GM18858 (cell line): ENCODE measurements at regions not wholly inside any gene's neighbourhood (a gene's known extent, or its start where the extent isn't known, plus 50 kb on each side); places are given as distances from the start of the nearest gene placed in this dataset.
"Not testable (repeated sequence)": the region's sequence is repeated elsewhere in the genome, so short reads cannot be mapped to it uniquely, and the experiment has no call there.

Experiments
- ATAC-seq: cut with Tn5 transposase; IDR thresholded peaks from one replicate; pipeline ENCODE4 v1.9.1; 2021; ENCODE audit not compliant: unreplicated experiment

DNA sequence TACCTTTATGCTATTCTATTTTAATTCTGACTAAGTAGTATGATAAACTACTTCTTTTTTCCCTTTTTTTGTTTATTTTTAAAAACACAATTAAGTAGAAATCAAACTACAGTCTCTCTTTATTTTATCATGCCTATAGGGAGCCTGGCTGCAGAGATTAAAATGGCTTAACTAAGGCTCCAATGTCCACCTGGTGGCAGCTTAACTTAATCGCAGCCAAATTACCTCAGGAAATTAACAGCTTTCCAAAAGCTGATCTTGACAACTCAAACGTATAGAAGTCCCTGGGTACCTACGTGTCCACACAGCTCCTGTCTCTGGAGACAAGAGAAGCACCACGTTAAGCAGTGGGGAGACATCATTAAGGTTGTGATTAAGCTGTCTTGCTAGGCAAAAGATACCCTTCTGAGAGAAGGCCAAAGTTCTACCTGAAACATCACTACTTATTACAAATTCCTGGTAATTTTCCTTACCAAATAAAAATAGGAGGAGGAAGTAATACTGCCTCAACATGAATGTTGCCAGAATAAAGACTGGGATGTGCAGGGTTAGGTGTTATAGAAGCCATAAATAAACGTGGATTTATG, 63.2 kb upstream of the SNX19 start:
- ATAC-seq = no peak

GRCh38 chr11:130980071-130980862, 64.0 kb upstream of the SNX19 start:
- no peak for ATAC-seq

GRCh38 chr11:130984241-130984640, 68.0 kb upstream of the SNX19 start:
- ATAC-seq = not testable (repeated sequence)

DNA sequence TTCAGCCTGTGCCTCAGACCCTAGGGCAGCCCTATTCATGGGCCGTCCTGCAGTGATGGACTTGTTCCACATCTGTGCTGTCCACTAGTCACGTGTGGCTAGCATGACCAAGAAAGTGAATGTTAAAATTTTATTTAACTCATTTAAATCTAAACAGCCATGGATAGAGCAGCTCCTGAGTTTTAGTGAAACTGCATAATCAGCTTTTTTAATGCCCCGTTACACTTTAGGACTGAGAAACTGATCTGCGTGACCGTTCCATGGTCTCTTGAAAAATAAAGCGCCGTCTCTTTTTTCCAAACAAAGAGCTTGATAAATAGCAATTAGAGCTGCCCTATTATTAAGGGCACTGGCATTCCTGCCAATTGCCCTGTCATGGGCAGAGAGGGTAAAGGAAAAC, 76.5 kb upstream of the SNX19 start:
- no peak for ATAC-seq

- ATAC-seq = no peak
Measured at GRCh38 chr11:130994043-130994442, 77.8 kb upstream of the SNX19 start.

- ATAC-seq = no peak
Measured at GRCh38 chr11:130995266-130995665, 79.0 kb upstream of the SNX19 start.

GRCh38 chr11:130997278-130997677, 81.0 kb upstream of the SNX19 start:
- no peak for ATAC-seq

DNA sequence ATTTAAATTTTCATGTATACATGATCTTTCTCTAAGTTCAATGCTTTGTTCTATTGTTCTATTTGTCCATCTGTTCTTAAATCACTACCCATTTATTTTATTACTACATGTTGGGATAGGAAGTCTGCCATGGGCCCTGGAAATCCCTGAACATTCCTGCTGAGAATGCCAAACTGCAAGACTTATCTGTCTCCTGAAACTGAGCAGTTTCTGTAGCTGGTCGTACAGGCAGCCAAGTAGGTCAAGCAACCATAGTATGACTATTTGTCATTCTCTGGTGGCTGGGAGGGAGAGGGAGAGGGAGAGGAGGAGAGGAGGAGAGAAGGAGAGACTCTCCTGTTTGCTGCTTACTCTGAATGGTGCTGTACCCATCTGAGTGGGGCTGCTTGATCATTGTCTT, 82.8 kb upstream of the SNX19 start:
- no peak for ATAC-seq

DNA sequence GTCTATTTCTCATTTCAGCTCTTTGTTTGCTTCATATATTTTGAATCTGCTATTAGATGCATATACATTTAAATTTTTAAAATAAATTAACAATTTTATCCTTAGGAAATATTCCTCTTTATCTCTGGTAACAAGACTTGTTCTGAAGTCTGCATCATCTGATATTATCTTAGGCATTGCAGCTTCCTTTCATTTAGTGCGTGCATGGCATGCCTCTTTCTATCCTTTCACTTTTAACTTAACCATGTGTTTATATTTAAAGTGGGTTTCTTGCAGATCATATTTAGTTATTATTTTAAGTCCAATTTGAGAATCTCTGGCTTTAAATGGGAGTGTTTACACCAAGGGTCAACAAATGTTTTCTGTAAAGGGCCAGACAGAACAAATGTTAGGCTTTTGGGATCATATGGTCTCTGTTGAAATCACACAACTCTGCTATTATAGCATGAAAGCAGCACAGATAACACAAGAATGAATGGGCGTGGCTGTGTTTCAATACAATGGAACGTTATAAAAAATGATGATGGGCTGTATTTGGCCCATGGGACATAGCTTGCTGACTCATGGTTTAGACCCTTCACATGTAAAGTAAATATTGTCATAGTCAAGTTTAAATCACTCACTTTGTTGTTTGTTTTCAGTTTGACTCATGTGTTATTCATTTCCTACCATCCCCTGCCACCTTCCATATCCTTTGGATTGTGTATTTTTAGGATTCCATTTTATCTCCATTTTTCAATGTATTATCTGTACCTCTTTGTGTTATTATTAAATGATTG, 83.9 kb upstream of the SNX19 start:
- no peak for ATAC-seq

DNA sequence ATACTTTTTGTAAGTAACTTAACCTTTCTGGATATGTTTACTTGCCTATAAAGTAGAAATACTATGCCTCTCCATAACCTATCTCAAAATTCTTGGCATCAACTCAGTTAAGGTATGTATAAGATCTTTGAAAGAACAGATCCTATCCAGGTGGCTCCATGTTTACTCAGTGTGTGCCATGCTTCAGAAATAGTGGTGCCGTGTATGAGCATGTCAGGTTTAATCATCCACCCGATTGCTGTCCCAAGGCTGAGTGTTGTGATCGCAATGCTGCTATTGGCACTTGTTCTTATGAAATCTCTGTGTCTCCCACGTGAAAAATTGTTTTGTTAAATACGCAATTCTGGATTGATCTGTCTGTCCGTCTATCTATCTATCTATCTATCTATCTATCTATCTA, 85.9 kb upstream of the SNX19 start:
- no peak for ATAC-seq

DNA sequence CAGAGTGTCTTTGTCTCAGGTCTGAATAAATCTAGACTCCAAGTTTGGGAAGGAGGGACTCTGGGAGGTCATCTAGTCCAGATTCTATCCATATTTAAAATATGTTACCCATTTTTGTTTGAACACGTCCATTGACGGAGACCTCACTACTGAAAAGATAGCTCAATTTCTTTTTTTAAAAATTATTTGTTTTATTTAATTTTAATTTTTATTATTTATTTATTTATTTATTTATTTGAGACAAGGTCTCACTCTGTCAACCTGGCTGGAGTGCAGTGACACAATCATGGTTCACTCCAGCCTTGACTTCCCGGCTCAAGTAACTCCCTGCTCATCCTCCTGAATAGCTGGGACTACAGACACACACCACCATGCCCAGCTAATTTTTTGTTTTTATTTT, 89.5 kb upstream of the SNX19 start:
- no peak for ATAC-seq

GRCh38 chr11:131025020-131025419, 108.7 kb upstream of the SNX19 start:
- ATAC-seq = no peak

DNA sequence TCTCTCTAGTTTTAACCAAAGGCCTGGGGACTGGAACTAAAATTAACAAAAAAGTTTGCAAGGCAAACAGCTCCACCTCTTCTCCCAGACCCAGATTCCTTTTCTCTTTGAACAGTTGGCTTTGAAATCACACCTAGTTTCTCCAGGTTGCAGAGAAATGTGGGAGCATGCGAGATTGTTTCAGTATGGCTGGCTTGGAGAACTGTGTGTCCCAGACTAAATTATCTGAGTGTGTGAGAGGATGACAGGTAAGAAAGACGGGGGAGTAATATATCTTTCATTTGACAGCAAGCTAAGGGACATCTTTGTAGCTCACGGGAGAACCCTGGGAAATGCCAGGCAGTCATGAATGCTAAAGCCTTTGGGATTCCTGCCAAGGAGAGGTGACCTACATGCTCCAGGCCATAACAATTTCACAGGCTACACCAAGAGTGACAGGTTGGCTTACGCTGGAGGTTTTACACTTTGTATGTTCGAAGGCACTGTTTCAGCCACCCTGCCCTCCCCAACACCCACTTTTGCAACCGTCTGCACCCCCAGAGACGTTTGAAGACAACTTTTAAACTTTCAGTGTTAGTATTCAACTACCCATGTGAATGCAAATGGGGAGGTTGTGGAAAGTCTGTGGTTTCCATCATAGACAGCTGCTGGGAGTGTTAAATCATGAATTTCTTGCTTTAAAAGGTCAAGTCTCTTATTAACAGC, 109.3 kb upstream of the SNX19 start:
- no peak for ATAC-seq

- no peak for ATAC-seq
Measured at GRCh38 chr11:131027491-131027890, 111.2 kb upstream of the SNX19 start.

DNA sequence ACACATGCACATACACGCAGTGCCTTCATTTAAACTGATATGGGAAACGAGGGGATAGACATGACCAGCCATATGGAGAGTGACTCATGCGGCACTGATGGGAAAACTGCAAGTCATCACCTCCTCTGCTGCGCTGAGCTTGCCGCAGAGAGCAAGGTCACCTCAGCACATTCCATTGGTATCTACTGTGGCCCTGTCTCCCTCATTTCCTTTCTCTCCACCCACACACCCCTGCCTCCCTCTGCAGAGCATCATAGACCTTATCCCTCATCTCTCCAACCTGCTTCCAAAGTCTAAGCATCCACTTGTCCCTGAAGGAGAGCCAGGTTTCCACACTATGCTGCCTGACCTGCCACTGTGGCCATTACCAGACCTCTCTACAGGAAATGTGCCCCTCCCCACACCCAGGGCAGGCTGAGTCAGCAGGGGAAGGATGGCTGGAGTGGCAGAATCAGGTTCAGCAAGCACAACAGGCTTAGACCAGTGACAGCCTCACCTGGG, 116.9 kb upstream of the SNX19 start:
- ATAC-seq = no peak

DNA sequence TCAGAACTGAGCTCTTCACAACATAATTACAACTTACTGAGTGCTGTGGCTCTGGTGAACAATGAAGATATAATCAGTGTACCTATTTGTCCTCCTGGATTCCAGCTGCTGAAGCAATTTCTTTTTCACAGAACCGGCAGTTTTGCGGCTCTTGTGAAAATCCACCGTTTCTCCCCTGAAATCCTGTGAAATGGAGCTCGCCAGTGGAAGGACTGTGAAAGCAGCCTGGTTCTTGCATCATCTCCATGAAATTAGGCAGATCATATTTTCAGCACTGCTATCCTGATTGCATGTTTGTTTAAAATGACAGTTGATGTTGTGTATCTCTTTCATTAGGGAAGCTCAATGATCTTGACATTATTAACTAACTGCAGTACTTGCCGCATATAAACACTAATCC, 120.2 kb upstream of the SNX19 start:
- no peak for ATAC-seq

- ATAC-seq = no peak
Measured at GRCh38 chr11:131037873-131038272, 121.6 kb upstream of the SNX19 start.

DNA sequence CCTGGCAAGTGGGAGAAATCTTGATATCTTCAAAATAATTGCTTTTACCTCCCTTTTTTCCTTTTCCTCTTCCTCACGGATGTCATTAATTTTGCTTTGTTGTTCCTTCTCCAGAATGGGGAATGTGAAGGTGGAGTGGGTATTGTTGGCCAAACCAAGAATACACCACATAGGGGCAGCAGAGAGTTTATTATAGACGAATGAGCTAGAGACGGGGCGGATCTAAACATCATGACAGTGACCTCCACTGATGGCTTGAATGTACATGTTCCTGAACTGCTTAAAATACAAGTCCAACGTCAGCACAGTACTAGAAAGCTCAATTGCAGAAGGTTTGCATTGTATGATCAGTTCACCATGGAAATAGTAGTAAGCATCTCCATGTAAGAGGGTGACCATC, 122.3 kb upstream of the SNX19 start:
- ATAC-seq = no peak

DNA sequence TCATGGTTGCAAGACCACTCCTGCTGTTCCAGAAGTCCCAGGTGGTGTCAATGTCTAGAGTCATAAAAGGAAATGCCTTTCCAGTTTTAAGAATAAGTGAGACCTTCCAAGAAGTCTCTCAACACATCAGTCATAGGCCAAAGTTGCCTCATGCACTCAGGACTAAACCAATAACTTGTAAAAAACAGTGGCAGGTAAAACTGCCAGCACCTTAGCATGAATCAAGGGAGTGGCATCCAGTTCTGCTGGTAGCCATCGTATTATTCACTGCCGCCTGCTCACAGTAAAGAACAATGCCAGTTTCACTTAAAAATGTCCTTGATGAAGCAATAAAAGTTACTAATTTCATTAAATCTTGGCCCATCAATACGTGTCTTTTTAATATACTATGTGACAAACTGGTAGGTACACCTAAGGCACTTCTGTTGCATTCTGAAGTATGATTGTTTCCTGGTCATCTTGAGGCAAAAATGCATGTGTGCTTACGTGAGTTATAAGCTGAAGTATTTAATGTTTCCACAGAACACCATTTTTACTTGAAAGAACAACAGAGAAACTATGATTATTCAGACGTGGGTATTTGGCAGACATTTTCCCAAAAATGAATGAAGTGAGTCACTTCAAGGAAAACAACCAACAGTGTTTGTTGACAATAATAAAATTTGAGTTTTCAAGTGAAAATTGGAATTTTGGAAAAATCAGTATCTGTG, 125.2 kb upstream of the SNX19 start:
- ATAC-seq = no peak

- no peak for ATAC-seq
Measured at GRCh38 chr11:131042041-131042390, 125.7 kb upstream of the SNX19 start.

GRCh38 chr11:131043251-131043650, 127.0 kb upstream of the SNX19 start:
- ATAC-seq = no peak
